Gastrocnemius medialis (tissue), 4 donors: ENCODE measurements at regions not wholly inside any gene's neighbourhood (a gene's known extent, or its start where the extent isn't known, plus 50 kb on each side); places are given as distances from the start of the nearest gene placed in this dataset.

Source experiments
- POLR2A ChIP-seq, 2 donors: fragments of 450-650 bp; IDR thresholded peaks; one replicate each; pipeline ENCODE4 v1.6.1; 2017; ENCODE audit warnings: antibody characterized with exemption in 2 of 2, mild to moderate bottlenecking in 2 of 2, moderate library complexity in 2 of 2
- TF ChIP-seq, protein P1 (sequence below), 5 experiments: fragments of 450-650 bp in 3 of 5; fragments of 200-600 bp in 2 of 5; sonication (generic) in 2 of 5; IDR thresholded peaks in 4 of 5; conservative IDR thresholded peaks in 1 of 5; 1 replicate in 4 of 5; 2 replicates in 1 of 5; pipeline ENCODE4 v1.5.1; 2016 to 2019; ENCODE audit warnings: antibody characterized with exemption in 5 of 5, mild to moderate bottlenecking in 3 of 5, moderate library complexity in 3 of 5

DNA sequence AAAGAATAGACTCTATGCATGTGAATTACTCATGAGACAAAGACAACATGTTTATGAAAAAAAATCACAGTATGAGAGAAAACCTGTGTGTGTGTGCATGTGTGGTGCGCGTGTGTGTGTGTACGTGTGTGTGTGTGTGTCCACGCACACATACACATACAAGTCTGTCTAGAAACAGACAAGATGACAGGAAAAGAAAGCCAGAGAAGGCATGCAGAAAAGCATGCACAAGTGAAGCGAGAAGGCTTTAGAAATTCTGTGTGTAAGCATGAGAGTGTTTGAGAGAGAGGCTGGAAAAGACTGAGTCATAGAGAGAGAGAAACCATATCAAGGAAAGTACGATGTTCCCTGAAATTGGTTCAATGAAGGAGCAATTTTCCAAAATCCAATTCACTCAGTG, 566.4 kb upstream of the C16orf82 start:
- no peak for TF ChIP-seq POLR2A (IDR thresholded peaks at IDR 0.05)
- TF ChIP-seq, protein P1, sequence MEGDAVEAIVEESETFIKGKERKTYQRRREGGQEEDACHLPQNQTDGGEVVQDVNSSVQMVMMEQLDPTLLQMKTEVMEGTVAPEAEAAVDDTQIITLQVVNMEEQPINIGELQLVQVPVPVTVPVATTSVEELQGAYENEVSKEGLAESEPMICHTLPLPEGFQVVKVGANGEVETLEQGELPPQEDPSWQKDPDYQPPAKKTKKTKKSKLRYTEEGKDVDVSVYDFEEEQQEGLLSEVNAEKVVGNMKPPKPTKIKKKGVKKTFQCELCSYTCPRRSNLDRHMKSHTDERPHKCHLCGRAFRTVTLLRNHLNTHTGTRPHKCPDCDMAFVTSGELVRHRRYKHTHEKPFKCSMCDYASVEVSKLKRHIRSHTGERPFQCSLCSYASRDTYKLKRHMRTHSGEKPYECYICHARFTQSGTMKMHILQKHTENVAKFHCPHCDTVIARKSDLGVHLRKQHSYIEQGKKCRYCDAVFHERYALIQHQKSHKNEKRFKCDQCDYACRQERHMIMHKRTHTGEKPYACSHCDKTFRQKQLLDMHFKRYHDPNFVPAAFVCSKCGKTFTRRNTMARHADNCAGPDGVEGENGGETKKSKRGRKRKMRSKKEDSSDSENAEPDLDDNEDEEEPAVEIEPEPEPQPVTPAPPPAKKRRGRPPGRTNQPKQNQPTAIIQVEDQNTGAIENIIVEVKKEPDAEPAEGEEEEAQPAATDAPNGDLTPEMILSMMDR (IDR thresholded peaks at IDR 0.05 in 4 of 5, conservative IDR thresholded peaks at IDR 0.05 in 1 of 5) = no peak
